ENCODE measurements at regions not wholly inside any gene's neighbourhood (a gene's known extent, or its start where the extent isn't known, plus 50 kb on each side); places are given as distances from the start of the nearest gene placed in this dataset.

- DNase-seq, result no peak
Measured at GRCh38 chr2:177154809-177155208, 57.8 kb upstream of the HNRNPA3 start.

GRCh38 chr2:177155631-177156030 is 57.0 kb upstream of the HNRNPA3 start:
- no peak for DNase-seq

GRCh38 chr2:177161741-177162460 is 50.7 kb upstream of the HNRNPA3 start:
- no peak for DNase-seq

Measured in NCI-H1048 (cell line).